NCI-H345 treated with DMSO at 0.1 percent for 48 hours (cell line): ENCODE measurements at regions not wholly inside any gene's neighbourhood (a gene's known extent, or its start where the extent isn't known, plus 50 kb on each side); places are given as distances from the start of the nearest gene placed in this dataset.

Source experiments
- DNase-seq: peaks from one replicate; lab custom pipeline; 2025; ENCODE audit not compliant: unreplicated experiment; lab: John Stamatoyannopoulos, UW

DNA sequence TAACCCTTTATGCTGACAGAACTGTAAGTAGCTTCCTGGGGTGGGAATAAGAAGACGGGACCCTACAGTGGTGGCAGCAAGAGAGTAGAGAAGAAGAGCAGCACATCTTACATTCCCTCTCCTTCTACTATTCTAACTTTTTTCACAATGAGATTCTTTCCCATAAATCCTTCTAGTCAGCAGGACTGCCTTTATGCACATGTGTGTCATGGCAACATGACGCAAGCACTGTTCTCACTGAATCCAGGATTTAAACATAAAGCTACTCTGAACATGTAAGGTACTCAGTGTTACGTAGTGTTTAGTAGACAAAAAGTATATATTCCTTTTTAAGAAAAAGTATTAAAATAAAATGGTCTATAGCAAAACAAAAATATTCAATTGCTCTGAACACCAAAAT, 309.7 kb upstream of the LYPLAL1 start:
- no peak for DNase-seq

DNA sequence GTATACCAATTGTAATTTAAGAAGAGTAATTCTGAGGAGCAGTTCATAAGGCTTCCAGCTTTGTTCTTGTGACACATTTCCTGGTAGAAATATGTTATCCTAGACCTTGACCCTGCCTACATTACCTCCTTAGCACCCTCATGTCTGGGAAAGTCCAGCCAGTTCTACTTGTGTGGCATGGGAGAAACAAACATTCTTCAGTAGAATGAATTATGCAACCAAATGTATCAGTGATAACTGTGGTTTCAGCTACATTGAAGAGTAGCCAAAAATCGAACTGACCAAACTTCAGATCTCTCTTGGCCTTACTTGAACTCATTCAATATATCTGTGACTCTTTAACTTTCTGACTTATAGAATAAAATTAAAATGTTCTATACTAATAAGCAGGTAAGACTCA, 308.1 kb upstream of the LYPLAL1 start:
- DNase-seq: no peak

DNA sequence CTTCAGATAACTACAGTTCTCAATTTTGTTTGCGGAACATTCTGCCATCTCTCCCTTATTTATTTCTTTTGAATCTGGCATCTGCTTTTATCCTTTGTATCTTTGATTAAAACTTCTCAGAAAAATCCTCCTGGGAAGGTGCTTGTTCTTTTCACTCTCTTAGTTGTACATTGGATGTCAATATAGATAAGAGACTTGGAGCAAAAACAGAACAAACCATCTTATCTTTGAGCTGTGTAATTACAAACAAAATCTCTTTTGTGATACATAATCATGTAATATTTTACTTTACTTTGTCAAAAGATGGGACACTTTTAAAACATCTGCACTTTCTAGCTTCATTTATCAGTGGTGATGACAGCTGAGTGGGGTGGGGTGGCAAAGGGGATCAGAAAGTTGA, 307.2 kb upstream of the LYPLAL1 start:
- no peak for DNase-seq

DNA sequence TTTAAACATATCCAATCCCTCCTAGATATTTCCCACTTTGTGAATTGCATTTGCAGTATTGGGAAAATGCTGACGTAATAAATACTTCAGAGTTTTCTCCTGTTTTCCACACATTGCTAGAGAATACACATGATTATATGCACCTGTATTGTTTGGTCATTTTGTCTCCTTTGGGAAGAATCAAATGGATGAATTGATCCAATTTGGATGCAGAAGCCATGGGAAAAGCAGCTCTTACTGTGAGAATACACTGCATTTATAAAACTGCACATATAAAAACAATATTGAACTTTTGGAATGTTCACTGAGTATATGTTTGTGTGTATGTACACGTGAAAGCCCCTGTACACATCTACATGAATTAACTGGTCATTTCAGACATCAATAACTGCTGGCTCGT, 306.6 kb upstream of the LYPLAL1 start:
- no peak for DNase-seq

DNA sequence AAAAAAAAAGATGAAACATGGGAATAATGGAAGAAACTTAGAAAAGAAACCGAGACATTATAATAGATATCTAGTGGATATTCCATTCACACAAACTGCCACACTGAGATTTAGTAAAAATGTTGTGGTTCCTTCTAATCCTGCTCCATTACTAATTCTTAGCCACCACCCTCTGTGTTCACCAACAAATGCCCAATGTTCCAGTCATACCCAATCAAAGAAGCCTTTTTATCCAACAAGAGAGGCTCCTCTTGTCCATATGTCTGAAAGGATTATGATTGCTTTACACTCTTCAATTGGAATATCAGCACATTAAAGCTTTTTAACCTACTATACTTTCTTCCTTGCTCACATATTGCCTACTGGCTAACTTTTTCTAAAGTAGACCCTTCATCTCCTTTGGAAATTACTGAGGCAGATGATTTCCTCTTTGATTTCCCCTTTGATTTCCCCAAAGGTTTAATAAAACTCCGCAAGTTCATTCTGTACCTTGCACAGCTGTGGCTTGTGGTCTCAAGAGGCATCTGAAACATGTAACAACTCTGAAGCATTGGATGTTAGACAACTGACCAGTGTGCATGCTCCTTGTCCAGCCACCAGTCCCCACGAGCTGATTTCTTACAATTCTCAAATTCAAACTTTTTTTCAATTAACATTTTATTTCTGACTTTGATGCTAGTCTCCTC, 305.6 kb upstream of the LYPLAL1 start:
- DNase-seq: no peak

DNA sequence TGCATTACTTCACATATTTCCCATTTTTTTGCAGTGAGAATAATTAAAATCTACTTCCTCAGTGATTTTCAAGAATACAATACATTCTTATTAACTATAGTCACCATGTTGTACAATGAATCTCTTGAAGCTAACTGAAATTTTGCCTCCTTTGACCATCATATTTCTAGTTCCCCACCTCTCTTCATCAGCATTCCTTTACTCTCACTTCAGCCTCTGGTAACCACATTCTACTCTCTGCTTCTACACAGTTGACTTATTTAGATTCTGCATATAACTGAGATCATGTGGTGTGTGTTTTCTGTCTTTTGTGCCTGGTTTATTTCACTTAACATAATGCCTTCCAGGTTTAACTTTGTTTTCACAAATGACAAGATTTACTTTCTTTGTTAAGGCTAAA, 304.4 kb upstream of the LYPLAL1 start:
- DNase-seq: no peak

DNA sequence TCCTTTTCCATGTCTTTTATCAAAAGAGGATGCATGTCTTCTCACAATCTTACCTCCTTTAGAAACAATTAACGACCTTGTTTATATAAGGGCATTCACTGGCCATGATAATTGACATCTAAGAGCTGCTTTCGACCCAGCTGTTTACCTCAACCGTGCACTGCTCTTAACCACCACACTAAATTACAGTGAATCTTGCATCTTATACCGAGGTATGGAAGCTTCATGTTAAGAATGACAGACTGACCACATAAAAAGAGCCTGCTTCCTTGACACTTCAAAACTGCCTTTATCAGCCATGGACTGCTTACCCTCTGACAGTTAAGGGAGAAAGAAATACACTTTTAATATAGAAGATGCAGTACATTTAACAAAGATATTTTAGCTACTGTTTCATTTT, 301.7 kb upstream of the LYPLAL1 start:
- no peak for DNase-seq

DNA sequence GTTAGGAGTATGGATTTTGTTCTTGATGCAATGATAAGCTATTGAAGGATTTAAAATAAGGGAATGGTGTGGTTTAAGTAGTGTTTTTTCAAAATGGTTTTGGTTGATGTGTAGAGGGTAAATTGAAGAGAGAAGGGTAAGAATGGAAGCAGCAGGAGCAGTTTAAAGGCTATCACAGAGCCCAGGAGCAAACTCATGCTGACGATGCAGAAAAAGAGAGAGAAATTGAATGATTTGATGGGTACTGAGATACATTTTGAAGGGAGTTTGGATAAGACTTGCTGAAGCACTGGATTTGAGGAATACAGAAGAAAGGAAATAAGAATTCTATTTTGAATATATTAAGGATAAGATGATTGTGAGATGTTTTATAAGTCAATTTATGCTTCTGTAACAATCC, 300.8 kb upstream of the LYPLAL1 start:
- DNase-seq: no peak

DNA sequence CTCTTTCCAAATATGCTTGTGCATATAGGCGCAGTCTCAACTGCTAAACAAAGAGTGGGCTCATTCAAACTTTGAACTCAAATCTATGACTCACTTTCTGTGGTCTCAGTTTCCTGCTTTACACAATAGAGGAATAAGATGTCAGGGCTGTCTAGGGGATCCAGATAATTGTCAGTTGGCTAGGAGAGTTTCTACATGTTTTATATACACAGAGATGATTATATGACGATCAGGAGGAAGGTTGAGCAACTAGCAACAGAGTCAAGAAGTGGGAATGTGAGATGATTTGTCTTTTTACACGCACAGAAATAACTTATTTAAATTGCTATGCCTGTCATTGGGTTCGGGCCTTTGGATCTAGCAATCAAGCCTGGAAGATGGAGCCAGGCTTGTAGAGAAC, 299.4 kb upstream of the LYPLAL1 start:
- DNase-seq: no peak

DNA sequence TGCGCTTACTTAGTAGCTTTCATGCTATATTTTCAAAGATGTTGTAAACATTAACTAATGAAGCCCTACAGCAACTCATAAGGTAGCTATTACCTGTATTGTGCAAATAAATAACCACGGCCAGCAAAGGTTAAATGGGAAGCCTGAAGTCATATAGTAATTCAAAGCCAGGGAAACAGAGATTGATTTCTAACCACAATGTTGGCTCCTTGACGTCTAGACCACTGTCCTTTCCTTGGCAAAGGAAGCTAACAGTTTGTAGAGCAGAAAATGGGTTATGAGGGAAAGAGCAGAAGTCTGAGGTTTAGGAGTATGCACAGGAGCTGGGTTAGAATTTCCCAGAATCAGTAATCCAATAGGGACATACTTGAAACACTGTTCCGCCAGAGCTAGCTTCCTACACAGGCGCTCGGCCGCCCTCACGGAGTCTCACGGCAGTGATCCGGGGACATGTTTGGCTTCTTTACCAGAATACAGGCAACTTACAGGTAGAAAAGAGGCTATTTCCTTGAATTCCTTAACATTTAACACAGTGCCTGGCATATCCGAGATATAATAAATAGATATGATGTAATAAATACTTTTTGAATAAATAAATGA, 298.8 kb upstream of the LYPLAL1 start:
- no peak for DNase-seq

DNA sequence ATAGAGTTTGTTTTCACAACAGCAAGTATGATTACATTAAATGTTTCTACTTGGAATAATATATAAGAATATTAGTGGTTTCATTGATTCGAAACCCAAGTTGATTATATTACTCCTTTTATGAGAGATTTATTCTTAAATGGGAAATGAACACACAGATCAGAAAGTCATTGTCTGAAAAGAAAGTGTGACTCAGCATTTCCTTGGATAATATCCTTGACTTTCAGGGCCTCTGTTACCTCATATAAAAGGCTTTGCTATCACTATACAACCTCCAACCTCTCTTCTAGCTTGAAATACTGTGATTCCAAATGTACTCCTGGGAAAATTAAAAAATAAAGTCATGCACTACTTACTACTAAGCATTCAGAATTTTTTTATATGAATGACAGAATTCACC, 295.3 kb upstream of the LYPLAL1 start:
- no peak for DNase-seq

DNA sequence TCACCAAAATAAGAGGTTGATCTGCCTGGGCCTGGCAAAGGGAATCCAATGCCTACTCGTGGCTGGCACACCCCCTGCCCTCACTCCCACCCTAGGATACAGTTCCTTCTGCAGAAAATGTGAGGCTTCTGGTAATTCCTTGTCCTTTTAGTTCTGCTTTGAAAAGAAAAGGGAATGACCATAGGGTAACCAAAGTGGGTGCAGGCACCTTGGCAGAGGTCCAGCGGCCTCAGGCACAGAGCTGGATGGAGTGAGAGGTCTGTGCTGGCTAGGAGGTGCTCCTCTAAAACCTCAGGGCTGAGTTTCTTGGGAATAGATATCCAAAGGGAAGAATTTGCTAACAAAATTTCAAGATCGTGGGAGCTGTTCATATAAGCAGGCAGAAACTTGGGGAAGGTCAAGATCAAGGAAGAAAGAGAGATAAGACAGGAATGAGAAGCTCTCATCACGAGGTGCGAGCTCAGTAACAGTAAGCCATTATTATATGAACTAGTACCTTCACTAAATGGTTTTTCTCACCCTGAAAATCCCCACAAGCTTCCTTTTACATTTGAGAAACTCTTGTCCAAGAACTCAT, 293.1 kb upstream of the LYPLAL1 start:
- no peak for DNase-seq

DNA sequence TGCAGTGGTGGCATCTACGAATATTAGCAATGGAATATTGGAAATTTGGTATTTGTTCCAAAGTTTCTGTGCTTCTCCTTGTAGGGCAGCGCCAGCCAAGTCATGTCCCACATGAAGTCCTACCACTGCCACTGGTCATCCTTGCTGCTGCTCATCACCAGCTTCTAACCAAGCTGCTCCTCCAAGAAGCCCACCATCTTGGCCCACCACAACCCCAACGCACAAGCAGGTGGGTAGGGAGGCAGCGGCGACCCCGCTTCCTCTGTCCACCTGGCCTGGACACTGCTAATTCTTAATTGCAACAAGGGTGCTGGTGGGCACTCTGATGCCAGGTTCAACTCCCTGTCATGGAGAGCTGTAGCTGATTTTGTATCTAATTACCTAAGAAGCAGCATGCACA, 291.2 kb upstream of the LYPLAL1 start:
- no peak for DNase-seq

DNA sequence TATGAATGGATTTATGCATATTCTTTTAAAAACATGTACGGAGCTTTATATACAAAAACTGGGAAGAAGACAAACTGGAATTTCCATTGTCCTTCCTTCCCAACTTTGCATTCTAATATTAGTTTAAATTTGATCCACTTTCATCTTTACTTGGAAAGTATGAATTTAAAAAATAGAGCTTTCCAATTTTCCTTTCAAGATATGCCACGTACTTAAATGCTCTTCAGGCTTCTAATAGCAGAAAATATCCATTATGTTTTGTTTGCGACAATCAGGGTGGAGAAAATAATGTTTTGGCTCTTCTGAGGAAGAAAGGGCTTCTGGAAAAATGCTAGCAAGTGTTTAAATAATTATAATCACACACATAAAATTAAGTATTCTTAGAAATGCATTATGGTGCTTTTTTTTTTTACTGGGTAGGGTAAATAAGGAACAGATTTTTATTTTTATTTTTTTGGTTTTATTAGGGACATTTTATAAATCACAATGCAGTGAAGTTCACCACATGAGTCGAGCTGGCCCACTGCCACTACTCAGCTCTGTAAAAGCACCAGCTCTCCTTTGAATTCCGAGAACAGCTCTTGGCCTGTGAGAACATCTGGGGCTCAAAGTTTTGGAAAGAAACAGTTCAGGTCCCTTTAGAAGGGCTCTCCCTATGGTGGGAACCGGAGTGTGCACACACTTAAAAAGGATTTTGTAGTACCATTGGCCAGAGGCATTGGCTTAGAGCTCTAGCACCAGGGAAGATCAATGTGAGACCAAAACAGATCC, 287.4 kb upstream of the LYPLAL1 start:
- DNase-seq: no peak

DNA sequence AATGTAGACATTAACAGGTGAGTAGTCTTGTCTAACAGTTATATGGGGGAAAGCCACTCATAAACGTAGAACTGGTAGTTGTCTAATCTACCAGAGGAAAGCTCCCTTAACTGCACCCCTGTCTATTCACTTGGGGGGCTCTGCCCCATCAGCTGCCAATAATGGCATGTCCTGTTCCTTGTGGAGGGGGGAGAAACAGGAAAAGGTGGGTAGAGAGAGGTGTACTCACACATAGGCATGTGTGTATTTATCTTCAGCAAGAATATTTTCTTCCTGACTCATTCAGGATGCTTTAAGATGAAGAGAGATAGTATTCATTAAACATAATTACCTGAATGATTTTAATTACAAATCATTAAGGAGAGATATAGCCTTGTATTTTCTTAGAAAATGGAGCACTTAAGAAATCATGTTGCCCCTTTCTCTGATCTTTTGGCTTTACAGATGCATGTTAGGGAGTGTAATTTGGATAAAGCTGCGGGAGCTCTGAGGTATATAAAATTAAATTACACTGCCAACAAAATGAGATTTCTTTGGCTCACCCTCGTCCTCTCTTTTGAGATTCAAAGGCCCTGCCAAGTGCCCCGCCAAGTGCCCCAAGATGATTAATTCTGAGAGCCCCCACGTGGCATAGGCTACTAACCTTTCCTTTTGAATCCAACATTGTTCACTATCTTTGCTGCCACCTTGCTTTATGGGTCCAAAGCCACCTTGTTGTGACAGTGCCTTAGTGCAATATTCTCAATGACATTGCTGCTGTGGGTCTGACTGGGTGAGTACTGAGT, 286.3 kb upstream of the LYPLAL1 start:
- DNase-seq: no peak

DNA sequence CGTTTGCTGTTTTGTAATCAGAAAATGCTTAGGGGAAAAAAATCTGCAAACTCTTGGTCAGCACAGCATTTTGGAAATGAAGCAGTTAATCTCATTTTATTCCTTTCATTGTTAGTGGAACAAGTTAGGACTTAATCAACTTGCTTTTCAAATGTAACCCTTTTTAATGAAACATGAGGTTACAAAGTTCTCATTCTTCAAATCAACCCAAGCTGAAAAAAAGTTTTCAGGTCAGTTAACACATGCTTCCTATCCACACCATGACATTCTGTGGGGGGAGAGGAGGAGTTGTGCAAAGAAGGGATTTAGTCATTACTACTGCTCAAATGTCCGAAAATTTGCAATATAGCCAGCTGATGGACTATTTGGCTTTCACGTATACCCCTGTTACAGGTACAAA, 283.2 kb upstream of the LYPLAL1 start:
- DNase-seq: no peak

DNA sequence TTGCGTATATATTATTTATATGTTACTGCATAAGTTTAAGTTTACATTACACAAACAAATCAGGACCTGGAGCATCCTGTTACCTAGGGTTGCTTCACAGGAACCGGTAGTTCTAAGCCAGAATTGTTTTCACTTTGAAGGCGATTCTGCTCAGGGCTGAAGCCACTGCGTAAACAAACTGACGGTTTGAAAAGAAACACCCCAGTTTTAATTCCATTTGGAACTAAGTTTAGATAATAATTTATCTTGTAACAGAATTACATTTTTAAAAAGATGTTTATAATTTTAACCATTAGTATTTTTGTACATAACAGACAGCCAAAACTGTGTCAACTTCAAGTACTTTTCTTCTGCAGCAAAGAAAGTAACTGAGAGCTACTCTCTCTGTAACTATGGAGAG, 282.1 kb upstream of the LYPLAL1 start:
- DNase-seq: no peak

DNA sequence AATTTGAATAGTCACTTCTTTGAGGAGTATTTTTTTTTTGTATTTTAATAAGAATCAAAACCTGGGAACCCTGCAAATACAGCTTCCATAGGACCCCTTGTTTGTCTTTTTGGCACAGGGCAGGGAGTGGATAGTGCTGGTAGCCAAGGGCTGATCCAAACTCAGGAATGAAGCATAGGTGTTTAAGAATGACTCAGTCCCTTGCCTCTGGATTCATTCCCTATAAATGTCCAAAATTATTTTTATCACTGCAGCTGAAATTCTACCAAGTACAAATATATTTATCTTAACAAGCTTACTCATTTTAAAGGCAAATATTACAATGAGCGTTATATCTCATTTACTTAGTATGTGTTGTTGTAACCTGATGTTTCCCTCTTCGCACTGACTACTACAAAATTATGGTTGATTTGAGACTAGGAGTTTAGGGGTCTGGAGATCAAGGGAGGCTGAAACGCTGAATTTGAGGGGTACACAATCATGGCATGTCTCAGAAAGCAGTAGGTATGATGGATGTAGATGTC, 278.6 kb upstream of the LYPLAL1 start:
- DNase-seq: no peak

DNA sequence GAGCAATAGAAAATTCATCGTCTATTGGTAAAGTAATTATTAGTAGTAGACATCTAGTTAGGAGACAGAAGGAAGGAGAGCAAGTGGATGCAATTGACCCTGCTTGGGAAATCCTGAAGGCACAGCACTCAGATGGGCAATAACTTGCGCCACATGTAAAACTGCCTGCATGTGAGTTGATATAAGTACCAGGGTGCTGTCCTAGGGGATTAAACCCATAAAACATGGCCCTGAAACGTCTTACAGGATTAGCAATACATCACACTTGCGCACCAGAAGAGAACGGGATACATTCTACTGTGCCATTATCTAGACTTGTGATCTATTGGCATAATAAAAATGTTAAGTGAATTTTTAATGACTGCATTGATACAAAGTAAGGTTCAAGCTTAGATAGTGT, 277.5 kb upstream of the LYPLAL1 start:
- DNase-seq: no peak

DNA sequence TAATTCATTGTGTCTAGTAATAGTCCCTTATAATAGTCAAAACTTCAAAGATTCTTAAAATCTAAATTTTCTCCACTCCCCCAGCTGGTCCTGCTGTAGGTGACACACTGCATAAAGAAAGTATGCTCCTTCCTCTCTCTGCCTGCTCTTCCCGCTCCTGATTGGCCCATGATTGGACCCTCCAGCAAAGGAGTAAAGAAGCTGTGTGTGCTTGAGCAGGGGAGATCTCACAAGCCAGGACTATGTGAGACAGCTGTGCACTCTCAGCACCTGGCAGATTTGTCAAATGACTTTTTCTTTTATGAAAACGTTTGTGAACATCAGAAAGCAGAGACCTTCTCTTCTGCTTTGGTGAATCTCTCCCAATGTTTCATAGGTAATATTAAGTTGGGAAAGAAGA, 274.8 kb upstream of the LYPLAL1 start:
- DNase-seq: no peak

DNA sequence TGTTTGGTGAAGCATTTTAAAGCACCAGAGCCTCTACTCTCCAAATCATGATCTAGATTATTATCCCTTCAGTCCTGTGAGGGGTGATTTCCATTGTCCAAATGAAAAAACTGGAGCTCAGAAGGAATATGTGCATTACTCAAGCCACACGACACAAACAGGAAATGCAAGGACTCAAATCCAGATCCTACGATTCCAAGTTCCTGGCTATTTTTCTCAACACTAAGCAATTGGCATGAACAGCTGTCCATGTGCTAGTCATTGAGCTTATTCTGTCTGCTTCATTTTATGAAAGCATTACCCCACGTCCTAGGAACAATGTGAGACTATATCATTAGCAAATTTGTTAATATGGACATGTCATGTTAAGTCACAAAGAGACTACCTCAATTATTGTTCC, 273.1 kb upstream of the LYPLAL1 start:
- DNase-seq: no peak
